ENCODE measurements at regions not wholly inside any gene's neighbourhood (a gene's known extent, or its start where the extent isn't known, plus 50 kb on each side); places are given as distances from the start of the nearest gene placed in this dataset.

DNA sequence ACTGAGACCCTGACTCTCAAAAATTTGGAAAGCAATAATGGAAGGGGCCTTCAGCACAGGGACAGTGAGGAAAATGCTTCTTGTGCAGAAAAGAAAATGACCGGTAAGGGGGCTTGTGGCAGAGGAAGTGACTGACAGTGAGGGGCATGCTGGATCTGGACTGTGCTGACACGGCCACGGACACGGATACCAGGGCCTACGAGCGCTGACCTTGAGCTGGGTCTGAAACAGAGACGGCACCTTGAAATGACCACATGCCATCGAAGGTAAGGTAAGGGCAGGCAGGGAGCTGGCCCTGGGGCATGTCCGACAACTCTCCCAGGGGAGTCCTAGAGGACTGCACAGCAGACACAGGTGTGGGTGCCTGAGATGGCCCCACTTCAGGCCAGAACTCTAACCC is 182.1 kb downstream of the RHOU start:
- Histone ChIP-seq H3K4me2 (no peak overlapping the region), H2AFZ (no peak overlapping the region), H3K36me3 (replicated peaks; ENCODE audit: insufficient read depth, low read depth) (no peaks in the 10 kb centered on the region), H4K20me1 (ENCODE audit: insufficient read depth, poor library complexity, severe bottlenecking) (no peaks in the 10 kb centered on the region), H3K79me2 (no peaks in the 10 kb centered on the region), H3K27me3 (no peaks in the 10 kb centered on the region), H3K4me3 (no peak overlapping the region), H3K9me3 (ENCODE audit: low read depth) (no peaks in the 10 kb centered on the region), H3K9me2 (replicated peaks; ENCODE audit: insufficient read depth) (no peaks in the 10 kb centered on the region), H3K27ac (no peak overlapping the region), H3K4me1 (ENCODE audit: insufficient read depth) (peaks cover 24% of the 10 kb centered on the region)
- WGBS (ENCODE audit: low lambda C conversion rate, missing lambda C conversion rate) = 94% methylated on average over 9 of the region's 9 CpGs
- TF ChIP-seq EZH2 (IDR thresholded peaks at IDR 0.05; ENCODE audit: borderline replicate concordance) (no peak), EZH2phosphoT487 (IDR thresholded peaks at IDR 0.05; ENCODE audit: low read depth, severe bottlenecking, unreplicated experiment) (no peak)
- TF ChIP-seq, protein P1, sequence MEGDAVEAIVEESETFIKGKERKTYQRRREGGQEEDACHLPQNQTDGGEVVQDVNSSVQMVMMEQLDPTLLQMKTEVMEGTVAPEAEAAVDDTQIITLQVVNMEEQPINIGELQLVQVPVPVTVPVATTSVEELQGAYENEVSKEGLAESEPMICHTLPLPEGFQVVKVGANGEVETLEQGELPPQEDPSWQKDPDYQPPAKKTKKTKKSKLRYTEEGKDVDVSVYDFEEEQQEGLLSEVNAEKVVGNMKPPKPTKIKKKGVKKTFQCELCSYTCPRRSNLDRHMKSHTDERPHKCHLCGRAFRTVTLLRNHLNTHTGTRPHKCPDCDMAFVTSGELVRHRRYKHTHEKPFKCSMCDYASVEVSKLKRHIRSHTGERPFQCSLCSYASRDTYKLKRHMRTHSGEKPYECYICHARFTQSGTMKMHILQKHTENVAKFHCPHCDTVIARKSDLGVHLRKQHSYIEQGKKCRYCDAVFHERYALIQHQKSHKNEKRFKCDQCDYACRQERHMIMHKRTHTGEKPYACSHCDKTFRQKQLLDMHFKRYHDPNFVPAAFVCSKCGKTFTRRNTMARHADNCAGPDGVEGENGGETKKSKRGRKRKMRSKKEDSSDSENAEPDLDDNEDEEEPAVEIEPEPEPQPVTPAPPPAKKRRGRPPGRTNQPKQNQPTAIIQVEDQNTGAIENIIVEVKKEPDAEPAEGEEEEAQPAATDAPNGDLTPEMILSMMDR (IDR thresholded peaks at IDR 0.05; ENCODE audit: poor library complexity) = no peak
- DNase-seq (ENCODE audit: low spot score) = no peak

DNA sequence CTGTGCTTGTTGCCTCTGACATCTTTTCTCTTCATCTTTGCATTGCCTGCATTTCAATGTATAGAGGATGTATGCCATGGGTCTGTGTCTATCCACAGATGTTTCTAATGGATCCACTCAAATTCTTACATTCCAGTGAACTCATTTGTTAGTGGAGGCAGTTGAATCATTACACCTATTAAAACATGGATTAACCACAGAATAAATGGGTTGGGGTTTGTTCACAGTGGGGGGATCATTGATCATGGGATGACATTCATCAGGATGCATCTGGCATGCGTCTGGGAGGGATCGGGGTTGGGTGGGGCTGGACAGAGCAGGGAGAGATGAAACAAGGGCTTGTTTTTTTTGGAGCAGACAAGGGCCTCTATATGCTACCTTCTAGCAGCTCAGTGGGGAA is 182.5 kb downstream of the RHOU start:
- Histone ChIP-seq H3K4me1 (ENCODE audit: insufficient read depth) (peaks cover 24% of the 10 kb centered on the region), H3K4me2 (no peak overlapping the region), H3K36me3 (replicated peaks; ENCODE audit: insufficient read depth, low read depth) (no peaks in the 10 kb centered on the region), H3K4me3 (no peak overlapping the region), H3K27ac (no peak overlapping the region), H2AFZ (no peak overlapping the region), H3K27me3 (no peaks in the 10 kb centered on the region), H3K79me2 (no peaks in the 10 kb centered on the region), H3K9me2 (replicated peaks; ENCODE audit: insufficient read depth) (no peaks in the 10 kb centered on the region), H3K9me3 (ENCODE audit: low read depth) (no peaks in the 10 kb centered on the region), H4K20me1 (ENCODE audit: insufficient read depth, poor library complexity, severe bottlenecking) (no peaks in the 10 kb centered on the region)
- WGBS (ENCODE audit: low lambda C conversion rate, missing lambda C conversion rate) = 79% methylated on average over 2 of the region's 2 CpGs
- TF ChIP-seq EZH2 (IDR thresholded peaks at IDR 0.05; ENCODE audit: borderline replicate concordance) (no peak), EZH2phosphoT487 (IDR thresholded peaks at IDR 0.05; ENCODE audit: low read depth, severe bottlenecking, unreplicated experiment) (no peak)
- TF ChIP-seq, protein P1 (IDR thresholded peaks at IDR 0.05; ENCODE audit: poor library complexity) = no peak
- DNase-seq (ENCODE audit: low spot score) = no peak

DNA sequence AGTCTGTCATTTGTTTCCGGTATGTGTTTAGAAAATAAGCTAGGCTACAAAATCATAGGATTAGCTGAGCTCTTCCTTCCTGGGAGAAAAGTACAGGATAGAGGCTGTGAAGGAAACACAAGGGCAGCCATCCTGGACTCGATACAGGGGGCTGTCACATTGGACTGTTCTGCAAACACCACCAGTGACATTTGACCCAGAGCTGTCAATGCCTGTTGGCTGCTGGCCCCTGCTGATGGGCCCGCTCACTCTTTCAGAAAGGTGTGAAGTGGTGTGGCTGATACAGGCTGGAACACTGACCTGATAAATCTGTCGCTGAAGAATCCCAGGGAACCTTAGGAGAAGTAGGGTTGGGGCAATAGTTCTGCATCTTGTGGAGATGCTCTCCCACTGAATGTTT is 183.1 kb downstream of the RHOU start:
- no peaks in the 10 kb centered on the region for H4K20me1 ChIP-seq (ENCODE audit: insufficient read depth, poor library complexity, severe bottlenecking)
- H3K27me3 ChIP-seq = no peaks in the 10 kb centered on the region
- H3K4me3 ChIP-seq = no peak overlapping the region
- no peaks in the 10 kb centered on the region for H3K79me2 ChIP-seq
- no peak overlapping the region for H2AFZ ChIP-seq
- no peak overlapping the region for H3K4me2 ChIP-seq
- no peaks in the 10 kb centered on the region for H3K9me2 ChIP-seq (replicated peaks; ENCODE audit: insufficient read depth)
- no peak for DNase-seq (ENCODE audit: low spot score)
- TF ChIP-seq EZH2 (IDR thresholded peaks at IDR 0.05; ENCODE audit: borderline replicate concordance) (no peak), EZH2phosphoT487 (IDR thresholded peaks at IDR 0.05; ENCODE audit: low read depth, severe bottlenecking, unreplicated experiment) (no peak)
- TF ChIP-seq, protein P1 (IDR thresholded peaks at IDR 0.05; ENCODE audit: poor library complexity) = no peak
- H3K9me3 ChIP-seq (ENCODE audit: low read depth) = no peaks in the 10 kb centered on the region
- WGBS (ENCODE audit: low lambda C conversion rate, missing lambda C conversion rate) = 44% methylated on average over 4 of the region's 4 CpGs
- H3K36me3 ChIP-seq (replicated peaks; ENCODE audit: insufficient read depth, low read depth) = no peaks in the 10 kb centered on the region
- H3K27ac ChIP-seq = no peak overlapping the region
- H3K4me1 ChIP-seq (ENCODE audit: insufficient read depth) = peaks cover 24% of the 10 kb centered on the region

GRCh38 chr1:228919914-228920313 is 184.6 kb downstream of the RHOU start:
- no peak overlapping the region for H3K4me2 ChIP-seq
- no peaks in the 10 kb centered on the region for H3K36me3 ChIP-seq (replicated peaks; ENCODE audit: insufficient read depth, low read depth)
- H3K27ac ChIP-seq = no peak overlapping the region
- no peak overlapping the region for H3K4me3 ChIP-seq
- no peak for TF ChIP-seq EZH2phosphoT487 (IDR thresholded peaks at IDR 0.05; ENCODE audit: low read depth, severe bottlenecking, unreplicated experiment)
- TF ChIP-seq EZH2 (IDR thresholded peaks at IDR 0.05; ENCODE audit: borderline replicate concordance) = no peak
- TF ChIP-seq, protein P1 (IDR thresholded peaks at IDR 0.05; ENCODE audit: poor library complexity) = no peak
- no peaks in the 10 kb centered on the region for H4K20me1 ChIP-seq (ENCODE audit: insufficient read depth, poor library complexity, severe bottlenecking)
- 100% methylated on average over 1 of the region's 1 CpG for WGBS (ENCODE audit: low lambda C conversion rate, missing lambda C conversion rate)
- no peaks in the 10 kb centered on the region for H3K79me2 ChIP-seq
- H3K27me3 ChIP-seq = no peaks in the 10 kb centered on the region
- H3K9me3 ChIP-seq (ENCODE audit: low read depth) = no peaks in the 10 kb centered on the region
- H2AFZ ChIP-seq = no peak overlapping the region
- no peaks in the 10 kb centered on the region for H3K9me2 ChIP-seq (replicated peaks; ENCODE audit: insufficient read depth)
- no peak for DNase-seq (ENCODE audit: low spot score)
- H3K4me1 ChIP-seq (ENCODE audit: insufficient read depth) = peaks cover 34% of the 10 kb centered on the region

All from hepatocyte (in vitro differentiated cells).